IMR-90 (cell line): ENCODE measurements at regions not wholly inside any gene's neighbourhood (a gene's known extent, or its start where the extent isn't known, plus 50 kb on each side); places are given as distances from the start of the nearest gene placed in this dataset.

Experiments
- ATAC-seq: fragments of 200-7000 bp; cut with Tn5 transposase; 2 replicates; pipeline ENCODE4 v1.9.1; 2020; ENCODE audit warnings: low read depth, mild to moderate bottlenecking, moderate library complexity
- BruUV-seq: library from RNA; stranded (reverse); fragments of 400-500 nt; replicated peaks from 2 replicates; lab custom pipeline; 2021; lab: Mats Ljungman, UMichigan
- CTCF ChIA-PET: fragments of 300-600 bp; formaldehyde crosslinking; extraction: SDS; loops from one replicate; lab custom pipeline; 2021; ENCODE audit warnings: antibody characterized with exemption; lab: Yijun Ruan, JAX
- POLR2A ChIA-PET: fragments of 300-600 bp; sonication (Branson Sonifier 250); formaldehyde crosslinking; loops from one replicate; lab custom pipeline; 2022; ENCODE audit warnings: antibody characterized with exemption; ENCODE audit not compliant: unreplicated experiment; lab: Charles Lee
- DNase-seq: peaks from one replicate; pipeline ENCODE4 v3.0.0; 2013
- H2AFZ ChIP-seq: replicated peaks from 2 replicates; pipeline ENCODE3; 2013; ENCODE audit warnings: low read length, mild to moderate bottlenecking; ENCODE audit not compliant: poor library complexity
- H2AK5ac ChIP-seq: 2 replicates; pipeline ENCODE4 v1.6.1; 2013; ENCODE audit warnings: low read depth, low read length, inconsistent platforms
- H2AK9ac ChIP-seq: replicated peaks from 2 replicates; pipeline ENCODE3; 2013; ENCODE audit warnings: mild to moderate bottlenecking, low read depth, low read length, moderate library complexity; ENCODE audit not compliant: poor library complexity
- H2BK120ac ChIP-seq: 2 replicates; pipeline ENCODE4 v1.6.1; 2013; ENCODE audit warnings: low read depth, low read length, inconsistent platforms
- H2BK15ac ChIP-seq: 3 replicates; pipeline ENCODE4 v1.6.1; 2013; ENCODE audit warnings: low read depth, low read length, inconsistent platforms
- H2BK20ac ChIP-seq: 2 replicates; pipeline ENCODE4 v1.6.1; 2013; ENCODE audit warnings: low read depth, mild to moderate bottlenecking, inconsistent platforms, low read length, moderate library complexity
- H2BK5ac ChIP-seq: 2 replicates; pipeline ENCODE4 v1.6.1; 2013; ENCODE audit warnings: mild to moderate bottlenecking, low read depth, low read length, inconsistent platforms; ENCODE audit not compliant: poor library complexity, severe bottlenecking
- H3K14ac ChIP-seq: replicated peaks from 2 replicates; pipeline ENCODE4 v1.6.1; 2013; ENCODE audit warnings: low read depth, low read length, inconsistent platforms
- H3K18ac ChIP-seq: 2 replicates; pipeline ENCODE4 v1.6.1; 2013; ENCODE audit warnings: low read depth, low read length, control low read depth
- H3K23ac ChIP-seq: 2 replicates; pipeline ENCODE4 v1.6.1; 2013; ENCODE audit warnings: low read depth, low read length, inconsistent platforms
- H3K27ac ChIP-seq: 2 replicates; pipeline ENCODE4 v1.5.1; 2013; ENCODE audit warnings: mild to moderate bottlenecking, control low read depth, low read length; ENCODE audit not compliant: insufficient read depth
- H3K27me3 ChIP-seq: 2 replicates; pipeline ENCODE4 v1.6.1; 2013; ENCODE audit warnings: low read length; ENCODE audit not compliant: control insufficient read depth, insufficient read depth
- H3K36me3 ChIP-seq: 2 replicates; pipeline ENCODE4 v1.6.1; 2013; ENCODE audit warnings: low read length, mixed read lengths; ENCODE audit not compliant: control insufficient read depth, insufficient read depth
- H3K4ac ChIP-seq: 2 replicates; pipeline ENCODE4 v1.6.1; 2013; ENCODE audit warnings: low read depth, low read length, inconsistent platforms
- H3K4me1 ChIP-seq: 2 replicates; pipeline ENCODE4 v1.6.1; 2013; ENCODE audit warnings: low read length, mixed read lengths; ENCODE audit not compliant: control insufficient read depth, insufficient read depth
- H3K4me2 ChIP-seq: 2 replicates; pipeline ENCODE4 v1.6.1; 2013; ENCODE audit warnings: low read depth, mild to moderate bottlenecking, control low read depth, low read length, moderate library complexity
- H3K4me3 ChIP-seq: 2 replicates; pipeline ENCODE4 v1.5.1; 2013; ENCODE audit warnings: low read depth, mild to moderate bottlenecking, control low read depth, low read length, moderate library complexity; ENCODE audit not compliant: insufficient read depth
- H3K56ac ChIP-seq: 2 replicates; pipeline ENCODE4 v1.6.1; 2013; ENCODE audit warnings: low read length, inconsistent platforms; ENCODE audit not compliant: insufficient read depth; ENCODE audit errors: extremely low read depth
- H3K79me1 ChIP-seq, 2 experiments: 2 replicates each; pipeline ENCODE4 v1.6.1; 2013; ENCODE audit warnings: low read length in 2 of 2, inconsistent platforms in 1 of 2, low read depth in 1 of 2
- H3K9ac ChIP-seq: 2 replicates; pipeline ENCODE4 v1.6.1; 2013; ENCODE audit warnings: low read depth, low read length, control low read depth
- H3K9me1 ChIP-seq: 2 replicates; pipeline ENCODE4 v1.6.1; 2013; ENCODE audit warnings: low read length, inconsistent platforms; ENCODE audit not compliant: insufficient read depth
- H3K9me3 ChIP-seq: 2 replicates; pipeline ENCODE4 v1.6.1; 2013; ENCODE audit warnings: low read length; ENCODE audit not compliant: control insufficient read depth, insufficient read depth
- H4K20me1 ChIP-seq: 2 replicates; pipeline ENCODE4 v1.6.1; 2013; ENCODE audit warnings: low read length, inconsistent platforms; ENCODE audit not compliant: insufficient read depth
- H4K5ac ChIP-seq: 2 replicates; pipeline ENCODE4 v1.6.1; 2013; ENCODE audit warnings: mild to moderate bottlenecking, low read depth, low read length, control low read depth
- H4K8ac ChIP-seq, 2 experiments: 2 replicates each; pipeline ENCODE4 v1.6.1; 2013; ENCODE audit warnings: low read depth in 2 of 2, low read length in 2 of 2, control low read depth in 1 of 2, inconsistent platforms in 1 of 2
- H4K91ac ChIP-seq: 2 replicates; pipeline ENCODE4 v1.6.1; 2013; ENCODE audit warnings: low read depth, low read length, inconsistent platforms; ENCODE audit not compliant: insufficient read depth
- BHLHE40 ChIP-seq: fragments of 150-350 bp; IDR thresholded peaks from 2 replicates; pipeline ENCODE4 v1.6.1; 2016; ENCODE audit warnings: mild to moderate bottlenecking, low read depth, low read length
- CEBPB ChIP-seq: IDR thresholded peaks from 2 replicates; pipeline ENCODE4 v1.6.1; 2012; ENCODE audit warnings: low read depth, low read length, improper control_type of control experiment
- CHD1 ChIP-seq: IDR thresholded peaks from 2 replicates; pipeline ENCODE4 v1.6.1; 2012; ENCODE audit warnings: low read depth, low read length, improper control_type of control experiment
- FOS ChIP-seq: fragments of 150-350 bp; IDR thresholded peaks from 2 replicates; pipeline ENCODE4 v1.6.1; 2016; ENCODE audit warnings: low read depth, low read length
- MAFK ChIP-seq: IDR thresholded peaks from 2 replicates; pipeline ENCODE4 v1.6.1; 2012; ENCODE audit warnings: low read depth, low read length, improper control_type of control experiment
- MAZ ChIP-seq: IDR thresholded peaks from 2 replicates; pipeline ENCODE4 v1.6.1; 2012; ENCODE audit warnings: low read depth, mild to moderate bottlenecking, low read length, improper control_type of control experiment, moderate library complexity, borderline replicate concordance
- MXI1 ChIP-seq: IDR thresholded peaks from 2 replicates; pipeline ENCODE4 v1.6.1; 2012; ENCODE audit warnings: low read depth, mild to moderate bottlenecking, low read length, moderate library complexity, borderline replicate concordance
- NFE2L2 ChIP-seq: fragments of 150-350 bp; IDR thresholded peaks from 2 replicates; pipeline ENCODE4 v1.6.1; 2016; ENCODE audit warnings: low read depth, mild to moderate bottlenecking, low read length
- POLR2A ChIP-seq: IDR thresholded peaks from 2 replicates; pipeline ENCODE4 v1.6.1; 2012; ENCODE audit warnings: mild to moderate bottlenecking, low read depth, low read length
- RAD21 ChIP-seq: IDR thresholded peaks from 2 replicates; pipeline ENCODE4 v1.6.1; 2012; ENCODE audit warnings: low read length, improper control_type of control experiment
- RCOR1 ChIP-seq: IDR thresholded peaks from 2 replicates; pipeline ENCODE4 v1.6.1; 2012; ENCODE audit warnings: mild to moderate bottlenecking, low read length, improper control_type of control experiment; ENCODE audit not compliant: insufficient replicate concordance
- RFX5 ChIP-seq: IDR thresholded peaks from 2 replicates; pipeline ENCODE4 v1.8.0; 2012; ENCODE audit warnings: low read depth, mild to moderate bottlenecking, low read length, moderate library complexity
- SMC3 ChIP-seq: fragments of 150-350 bp; IDR thresholded peaks from 2 replicates; pipeline ENCODE4 v1.6.1; 2016; ENCODE audit warnings: low read depth, mild to moderate bottlenecking, antibody characterized with exemption, low read length, moderate library complexity
- WGBS, 2 experiments: methylation state at CpG; one replicate each; pipeline versions ENCODE4 v1.1.5 to v1.1.7; 2013; ENCODE audit warnings: missing lambda C conversion rate in 2 of 2; ENCODE audit not compliant: insufficient read length in 1 of 2; ENCODE audit errors: extremely low coverage in 2 of 2; 5-methylcytosine and 5-hydroxymethylcytosine counted together
- dilution Hi-C: fragments of 300-500 bp; cut with HindIII; formaldehyde crosslinking; loops from one replicate; pipeline ENCODE4 v1.14.3; 2018; ENCODE audit warnings: low sequenced_read_pairs; ENCODE audit not compliant: unreplicated experiment
- in situ Hi-C: fragments of 300-500 bp; cut with MboI; formaldehyde crosslinking; loops from 3 replicates; pipeline ENCODE4 v1.14.3; 2019; ENCODE audit warnings: low sequenced_read_pairs, inconsistent platforms, mixed read lengths
- intact Hi-C: fragments of 100-400 bp; cut with micrococcal nuclease; formaldehyde crosslinking; loops from 2 replicates; pipeline ENCODE4 v1.10.0; 2022
- TF ChIP-seq, protein P1 (sequence below): conservative IDR thresholded peaks from 2 replicates; pipeline ENCODE4 v1.5.1; 2012; ENCODE audit warnings: mild to moderate bottlenecking, low read depth, low read length, improper control_type of control experiment
- TF ChIP-seq, protein P2 (sequence below): fragments of 150-350 bp; IDR thresholded peaks from 2 replicates; pipeline ENCODE4 v1.6.1; 2017; ENCODE audit warnings: mild to moderate bottlenecking, antibody characterized with exemption, low read length, low read depth
- TF ChIP-seq, protein P3 (sequence below): fragments of 150-350 bp; IDR thresholded peaks from 2 replicates; pipeline ENCODE4 v1.6.1; 2016; ENCODE audit warnings: low read depth, mild to moderate bottlenecking, low read length, moderate library complexity, borderline replicate concordance

DNA sequence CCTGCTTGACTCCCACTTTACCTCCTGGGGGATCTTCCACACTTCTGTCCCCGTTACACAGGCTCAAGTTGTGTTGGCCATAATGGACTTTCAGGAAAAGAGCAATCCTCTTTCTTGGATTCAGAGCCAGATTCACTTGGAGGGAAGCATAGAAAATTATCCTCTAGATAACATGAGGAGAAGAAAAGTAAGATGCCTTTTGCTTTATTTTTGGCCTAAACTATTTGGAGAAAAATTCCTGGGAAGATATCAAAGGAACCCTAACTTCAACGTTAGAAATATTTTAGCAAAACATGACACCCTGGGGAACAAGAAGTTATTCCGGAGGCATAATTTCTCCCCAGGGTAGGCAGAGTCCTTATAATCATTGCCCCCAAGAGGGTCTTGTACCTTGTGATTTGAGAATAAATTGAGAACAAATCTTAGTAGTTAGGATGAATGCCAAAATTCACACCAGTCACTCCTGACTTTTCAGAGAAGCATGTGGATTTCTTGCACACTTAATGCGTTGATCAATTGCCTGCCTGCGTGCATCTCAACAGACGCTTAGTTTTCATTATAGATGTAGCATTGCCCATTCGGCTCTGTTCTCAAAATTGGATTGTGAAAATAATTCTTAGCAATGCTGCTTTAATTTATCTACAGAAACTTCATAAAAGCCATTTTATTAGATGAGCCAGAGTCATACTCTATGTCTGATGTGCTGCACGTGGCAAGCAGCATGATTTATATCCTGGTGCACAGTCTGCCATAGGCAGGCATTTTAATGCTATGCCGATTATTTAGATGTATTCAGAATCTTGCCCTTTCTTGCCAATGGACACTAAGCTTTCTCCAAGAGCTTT is 224.4 kb downstream of the C7orf25 start:
- Histone ChIP-seq H3K18ac (no peak overlapping the region), H4K8ac (no peak overlapping the region), H3K9ac (no peak overlapping the region), H2BK20ac (no peak overlapping the region), H3K4me1 (no peaks in the 10 kb centered on the region), H3K27ac (no peak overlapping the region), H2BK5ac (no peak overlapping the region), H3K4ac (no peak overlapping the region), H2BK15ac (no peak overlapping the region), H3K36me3 (no peaks in the 10 kb centered on the region), H3K14ac (no peak overlapping the region), H3K4me2 (no peak overlapping the region), H4K91ac (no peak overlapping the region), H4K20me1 (no peaks in the 10 kb centered on the region), H2AK5ac (no peak overlapping the region), H2AK9ac (no peak overlapping the region), H3K27me3 (peaks cover 3% of the 10 kb centered on the region), H3K4me3 (no peak overlapping the region), H3K23ac (no peak overlapping the region), H3K9me1 (no peaks in the 10 kb centered on the region; the same call in 1 of the 2 replicates), H4K5ac (no peak overlapping the region), H3K9me3 (no peaks in the 10 kb centered on the region), H3K56ac (no peak overlapping the region), H3K79me1 (no peaks in the 10 kb centered on the region), H2BK120ac (no peak overlapping the region), H2AFZ (no peak overlapping the region)
- no CpG with 5 or more reads among the region's 9 CpGs for WGBS, 2 experiments
- TF ChIP-seq POLR2A (no peak), RAD21 (no peak), FOS (no peak), CHD1 (no peak), MAZ (no peak), CEBPB (no peak), RCOR1 (no peak), MAFK (no peak), SMC3 (no peak), RFX5 (no peak), BHLHE40 (no peak), NFE2L2 (no peak), MXI1 (no peak)
- TF ChIP-seq, protein P1, sequence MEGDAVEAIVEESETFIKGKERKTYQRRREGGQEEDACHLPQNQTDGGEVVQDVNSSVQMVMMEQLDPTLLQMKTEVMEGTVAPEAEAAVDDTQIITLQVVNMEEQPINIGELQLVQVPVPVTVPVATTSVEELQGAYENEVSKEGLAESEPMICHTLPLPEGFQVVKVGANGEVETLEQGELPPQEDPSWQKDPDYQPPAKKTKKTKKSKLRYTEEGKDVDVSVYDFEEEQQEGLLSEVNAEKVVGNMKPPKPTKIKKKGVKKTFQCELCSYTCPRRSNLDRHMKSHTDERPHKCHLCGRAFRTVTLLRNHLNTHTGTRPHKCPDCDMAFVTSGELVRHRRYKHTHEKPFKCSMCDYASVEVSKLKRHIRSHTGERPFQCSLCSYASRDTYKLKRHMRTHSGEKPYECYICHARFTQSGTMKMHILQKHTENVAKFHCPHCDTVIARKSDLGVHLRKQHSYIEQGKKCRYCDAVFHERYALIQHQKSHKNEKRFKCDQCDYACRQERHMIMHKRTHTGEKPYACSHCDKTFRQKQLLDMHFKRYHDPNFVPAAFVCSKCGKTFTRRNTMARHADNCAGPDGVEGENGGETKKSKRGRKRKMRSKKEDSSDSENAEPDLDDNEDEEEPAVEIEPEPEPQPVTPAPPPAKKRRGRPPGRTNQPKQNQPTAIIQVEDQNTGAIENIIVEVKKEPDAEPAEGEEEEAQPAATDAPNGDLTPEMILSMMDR = no peak
- TF ChIP-seq, protein P2, sequence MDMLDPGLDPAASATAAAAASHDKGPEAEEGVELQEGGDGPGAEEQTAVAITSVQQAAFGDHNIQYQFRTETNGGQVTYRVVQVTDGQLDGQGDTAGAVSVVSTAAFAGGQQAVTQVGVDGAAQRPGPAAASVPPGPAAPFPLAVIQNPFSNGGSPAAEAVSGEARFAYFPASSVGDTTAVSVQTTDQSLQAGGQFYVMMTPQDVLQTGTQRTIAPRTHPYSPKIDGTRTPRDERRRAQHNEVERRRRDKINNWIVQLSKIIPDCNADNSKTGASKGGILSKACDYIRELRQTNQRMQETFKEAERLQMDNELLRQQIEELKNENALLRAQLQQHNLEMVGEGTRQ = no peak
- TF ChIP-seq, protein P3, sequence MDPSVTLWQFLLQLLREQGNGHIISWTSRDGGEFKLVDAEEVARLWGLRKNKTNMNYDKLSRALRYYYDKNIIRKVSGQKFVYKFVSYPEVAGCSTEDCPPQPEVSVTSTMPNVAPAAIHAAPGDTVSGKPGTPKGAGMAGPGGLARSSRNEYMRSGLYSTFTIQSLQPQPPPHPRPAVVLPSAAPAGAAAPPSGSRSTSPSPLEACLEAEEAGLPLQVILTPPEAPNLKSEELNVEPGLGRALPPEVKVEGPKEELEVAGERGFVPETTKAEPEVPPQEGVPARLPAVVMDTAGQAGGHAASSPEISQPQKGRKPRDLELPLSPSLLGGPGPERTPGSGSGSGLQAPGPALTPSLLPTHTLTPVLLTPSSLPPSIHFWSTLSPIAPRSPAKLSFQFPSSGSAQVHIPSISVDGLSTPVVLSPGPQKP = no peak
- intact Hi-C loops = no loop called here
- in situ Hi-C loops = loop anchor here (10.0 kb wide), 1 partner anchor 743 kb away; no protein-coding TSS in a partner anchor
- dilution Hi-C loops = no loop called here
- ChIA-PET CTCF (no interaction called here), POLR2A (no interaction called here)
- DNase-seq = no peak
- no TSS peak for BruUV-seq
- ATAC-seq = no peak
